ENCODE measurements at regions not wholly inside any gene's neighbourhood (a gene's known extent, or its start where the extent isn't known, plus 50 kb on each side); places are given as distances from the start of the nearest gene placed in this dataset.
"Not testable (repeated sequence)": the region's sequence is repeated elsewhere in the genome, so short reads cannot be mapped to it uniquely, and the experiment has no call there.

GRCh38 chr6:49325891-49326290 is 137.2 kb downstream of the MMUT start:
- no peak overlapping the region for H3K27ac ChIP-seq
- no peak for TF ChIP-seq CTCF (conservative IDR thresholded peaks at IDR 0.05)
- TF ChIP-seq ZFX (IDR thresholded peaks at IDR 0.05): no peak

- no peak overlapping the region for H3K27ac ChIP-seq
- TF ChIP-seq CTCF (conservative IDR thresholded peaks at IDR 0.05) (no peak), ZFX (IDR thresholded peaks at IDR 0.05) (no peak)
Observed at GRCh38 chr6:49322861-49323260, 140.2 kb downstream of the MMUT start.

GRCh38 chr6:49321561-49322072 is 141.4 kb downstream of the MMUT start:
- TF ChIP-seq CTCF (conservative IDR thresholded peaks at IDR 0.05) (no peak), ZFX (IDR thresholded peaks at IDR 0.05) (no peak)
- H3K27ac ChIP-seq: no peak overlapping the region

GRCh38 chr6:49305010-49305409 is 158.0 kb downstream of the MMUT start:
- no peak overlapping the region for H3K27ac ChIP-seq

GRCh38 chr6:49304393-49304792 is 158.7 kb downstream of the MMUT start:
- not testable (repeated sequence) for H3K27ac ChIP-seq

More at GRCh38 chr6:49305010-49305409, 158.0 kb downstream of the MMUT start:
- TF ChIP-seq ZFX (IDR thresholded peaks at IDR 0.05) (no peak), CTCF (conservative IDR thresholded peaks at IDR 0.05) (no peak)

- H3K27ac ChIP-seq: no peak overlapping the region
- TF ChIP-seq CTCF (conservative IDR thresholded peaks at IDR 0.05) (no peak), ZFX (IDR thresholded peaks at IDR 0.05) (no peak)
Observed at GRCh38 chr6:49300911-49301310, 162.1 kb downstream of the MMUT start.

GRCh38 chr6:49300443-49300842 is 162.6 kb downstream of the MMUT start:
- TF ChIP-seq ZFX (IDR thresholded peaks at IDR 0.05) (no peak), CTCF (conservative IDR thresholded peaks at IDR 0.05) (no peak)

GRCh38 chr6:49299279-49299678 is 163.8 kb downstream of the MMUT start:
- H3K27ac ChIP-seq: no peak overlapping the region
- TF ChIP-seq ZFX (IDR thresholded peaks at IDR 0.05) (no peak), CTCF (conservative IDR thresholded peaks at IDR 0.05) (no peak)

More at GRCh38 chr6:49300443-49300842, 162.6 kb downstream of the MMUT start:
- H3K27ac ChIP-seq: no peak overlapping the region

All from C4-2B (cell line).